NCI-H1436 treated with DMSO at 0.1 percent for 48 hours (cell line): ENCODE measurements at regions not wholly inside any gene's neighbourhood (a gene's known extent, or its start where the extent isn't known, plus 50 kb on each side); places are given as distances from the start of the nearest gene placed in this dataset.

ENCODE experiments used
- DNase-seq: peaks from one replicate; lab custom pipeline; 2025; lab: John Stamatoyannopoulos, UW

DNA sequence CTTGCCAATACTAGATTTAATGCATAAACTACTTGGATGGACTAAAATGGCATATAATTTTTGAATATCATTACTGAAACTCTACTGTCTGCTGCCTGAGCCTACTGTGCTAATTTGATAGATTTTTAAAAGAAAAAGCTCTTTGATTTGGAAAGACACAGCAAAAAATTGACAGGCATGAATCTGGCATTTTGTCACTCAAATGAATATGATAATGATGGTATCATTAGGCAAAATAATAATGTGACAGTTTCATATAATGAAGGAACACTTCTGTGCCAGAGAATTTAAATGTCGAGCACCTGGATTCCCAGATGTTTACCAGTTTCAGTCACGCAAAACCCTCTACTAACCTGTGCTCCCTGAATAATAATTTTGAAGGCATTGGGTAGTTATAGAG, 60.0 kb upstream of the SLC13A1 start:
- DNase-seq = no peak
